Endodermal cell (in vitro differentiated cells): ENCODE measurements at regions not wholly inside any gene's neighbourhood (a gene's known extent, or its start where the extent isn't known, plus 50 kb on each side); places are given as distances from the start of the nearest gene placed in this dataset.

Experiments
- DNase-seq: peaks from one replicate; pipeline ENCODE4 v3.0.0-alpha.2; 2017
- H3K27ac ChIP-seq: 2 replicates; pipeline ENCODE4 v1.5.1; 2013; ENCODE audit warnings: mild to moderate bottlenecking, low read depth, low read length, moderate library complexity
- H3K27me3 ChIP-seq: 2 replicates; pipeline ENCODE4 v1.6.1; 2013; ENCODE audit warnings: mild to moderate bottlenecking, low read length, moderate library complexity; ENCODE audit not compliant: insufficient read depth, control insufficient read depth, poor library complexity, severe bottlenecking
- H3K36me3 ChIP-seq: 2 replicates; pipeline ENCODE4 v1.7.0; 2013; ENCODE audit warnings: mild to moderate bottlenecking, low read length, moderate library complexity; ENCODE audit not compliant: control insufficient read depth, insufficient read depth
- H3K4me1 ChIP-seq: one replicate; pipeline ENCODE4 v1.7.0; 2013; ENCODE audit warnings: low read length; ENCODE audit not compliant: control insufficient read depth, insufficient read depth
- H3K4me3 ChIP-seq: 2 replicates; pipeline ENCODE4 v1.5.1; 2013; ENCODE audit warnings: mild to moderate bottlenecking, low read length, moderate library complexity
- H3K9ac ChIP-seq: 2 replicates; pipeline ENCODE4 v1.6.1; 2013; ENCODE audit warnings: mild to moderate bottlenecking, low read length, moderate library complexity; ENCODE audit not compliant: poor library complexity, severe bottlenecking; ENCODE audit errors: extremely low read depth
- H3K9me3 ChIP-seq: 2 replicates; pipeline ENCODE4 v1.6.1; 2013; ENCODE audit warnings: mild to moderate bottlenecking, low read length, moderate library complexity; ENCODE audit not compliant: control insufficient read depth
- H3K27ac Mint-ChIP-seq: 2 replicates; pipeline ENCODE4 v1.8.0; 2020; ENCODE audit warnings: mixed read lengths
- H3K27me3 Mint-ChIP-seq: 2 replicates; pipeline ENCODE4 v1.8.0; 2021; ENCODE audit warnings: mild to moderate bottlenecking, mixed read lengths; ENCODE audit not compliant: insufficient read depth
- H3K36me3 Mint-ChIP-seq: 2 replicates; pipeline ENCODE4 v1.8.0; 2020; ENCODE audit warnings: low read depth, mixed read lengths
- H3K4me1 Mint-ChIP-seq: 2 replicates; pipeline ENCODE4 v1.8.0; 2020; ENCODE audit warnings: mixed read lengths
- H3K4me3 Mint-ChIP-seq: 2 replicates; pipeline ENCODE4 v1.8.0; 2020; ENCODE audit warnings: mild to moderate bottlenecking, moderate library complexity, mixed read lengths
- H3K9me3 Mint-ChIP-seq: 2 replicates; pipeline ENCODE4 v1.8.0; 2020; ENCODE audit warnings: mild to moderate bottlenecking, mixed read lengths
- CTCF ChIP-seq: fragments of 200-600 bp; sonication (generic); conservative IDR thresholded peaks from 2 replicates; pipeline ENCODE4 v1.5.0; 2021; ENCODE audit warnings: antibody characterized with exemption, mild to moderate bottlenecking
- WGBS, 2 experiments: methylation state at CpG; one replicate each; pipeline versions ENCODE4 v1.1.5 to v1.1.7; 2013; ENCODE audit warnings: missing lambda C conversion rate in 2 of 2, mixed read lengths in 1 of 2; ENCODE audit not compliant: insufficient coverage in 1 of 2, insufficient read length in 1 of 2; 5-methylcytosine and 5-hydroxymethylcytosine counted together

DNA sequence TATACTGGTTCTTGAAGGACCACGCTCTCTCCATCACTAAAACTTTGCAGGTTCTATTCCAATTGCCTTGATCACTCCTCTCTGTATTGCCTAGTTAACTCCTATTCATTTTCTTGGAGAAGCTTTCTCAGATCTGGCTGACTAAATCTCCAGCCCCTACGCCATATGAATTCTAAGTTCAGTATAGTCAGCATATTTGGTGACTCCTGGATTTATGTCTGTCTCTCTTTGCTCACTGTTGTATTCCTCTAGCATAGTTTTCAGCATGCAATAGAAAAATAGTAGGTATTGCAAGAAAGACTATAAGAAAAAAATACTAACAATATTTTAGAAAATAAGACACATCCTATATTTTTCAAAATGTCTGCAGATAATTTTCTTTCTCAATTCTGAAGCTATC is 579.7 kb downstream of the CDH11 start:
- no peak overlapping the region for H3K27ac Mint-ChIP-seq
- Histone ChIP-seq H3K4me1 (no peaks in the 10 kb centered on the region), H3K4me3 (no peak overlapping the region), H3K36me3 (no peaks in the 10 kb centered on the region), H3K9me3 (peaks cover 27% of the 10 kb centered on the region), H3K27ac (no peak overlapping the region), H3K27me3 (no peaks in the 10 kb centered on the region), H3K9ac (no peak overlapping the region)
- no peak overlapping the region for H3K4me3 Mint-ChIP-seq
- H3K27me3 Mint-ChIP-seq: peaks cover 2% of the 10 kb centered on the region
- H3K36me3 Mint-ChIP-seq: peaks cover 2% of the 10 kb centered on the region
- no peak for DNase-seq
- 96 to 100% methylated on average over 1 to 2 of the region's 2 CpGs for WGBS, 2 experiments
- no peak for TF ChIP-seq CTCF
- no peaks in the 10 kb centered on the region for H3K4me1 Mint-ChIP-seq
- H3K9me3 Mint-ChIP-seq: peaks cover 10% of the 10 kb centered on the region

GRCh38 chr16:64541621-64542020 is 580.2 kb downstream of the CDH11 start:
- DNase-seq: no peak
- H3K9me3 ChIP-seq: peaks cover 22% of the 10 kb centered on the region
- Mint-ChIP-seq H3K9me3 (peaks cover 10% of the 10 kb centered on the region), H3K27me3 (peaks cover 2% of the 10 kb centered on the region), H3K4me3 (no peak overlapping the region), H3K4me1 (no peaks in the 10 kb centered on the region), H3K36me3 (peaks cover 2% of the 10 kb centered on the region), H3K27ac (no peak overlapping the region)
- no peak overlapping the region for H3K9ac ChIP-seq
- WGBS, 2 experiments: 94 to 100% methylated on average over 2 of the region's 2 CpGs
- no peak for TF ChIP-seq CTCF
- no peak overlapping the region for H3K27ac ChIP-seq
- H3K36me3 ChIP-seq: no peaks in the 10 kb centered on the region
- no peaks in the 10 kb centered on the region for H3K27me3 ChIP-seq
- no peak overlapping the region for H3K4me3 ChIP-seq
- no peaks in the 10 kb centered on the region for H3K4me1 ChIP-seq

- no peaks in the 10 kb centered on the region for H3K27me3 ChIP-seq
- Mint-ChIP-seq H3K9me3 (peaks cover 4% of the 10 kb centered on the region), H3K27ac (no peak overlapping the region), H3K36me3 (no peaks in the 10 kb centered on the region), H3K4me3 (no peak overlapping the region), H3K27me3 (no peaks in the 10 kb centered on the region), H3K4me1 (no peaks in the 10 kb centered on the region)
- H3K4me1 ChIP-seq: no peaks in the 10 kb centered on the region
- no peaks in the 10 kb centered on the region for H3K36me3 ChIP-seq
- no peak overlapping the region for H3K27ac ChIP-seq
- H3K9me3 ChIP-seq: peaks cover 10% of the 10 kb centered on the region
- no peak overlapping the region for H3K9ac ChIP-seq
- 97% methylated on average over 3 of the region's 3 CpGs; no CpG with 5 or more reads in 1 of the 2 experiments for WGBS, 2 experiments
- no peak for DNase-seq
- TF ChIP-seq CTCF: no peak
- no peak overlapping the region for H3K4me3 ChIP-seq
These were observed 581.4 kb downstream of the CDH11 start for GRCh38 chr16:64540434-64540833.
